ENCODE measurements at regions not wholly inside any gene's neighbourhood (a gene's known extent, or its start where the extent isn't known, plus 50 kb on each side); places are given as distances from the start of the nearest gene placed in this dataset.
"Not testable (repeated sequence)": the region's sequence is repeated elsewhere in the genome, so short reads cannot be mapped to it uniquely, and the experiment has no call there.

- no peak for DNase-seq
Observed at GRCh38 chr10:123323884-123324283, 169.7 kb downstream of the BUB3 start.

DNA sequence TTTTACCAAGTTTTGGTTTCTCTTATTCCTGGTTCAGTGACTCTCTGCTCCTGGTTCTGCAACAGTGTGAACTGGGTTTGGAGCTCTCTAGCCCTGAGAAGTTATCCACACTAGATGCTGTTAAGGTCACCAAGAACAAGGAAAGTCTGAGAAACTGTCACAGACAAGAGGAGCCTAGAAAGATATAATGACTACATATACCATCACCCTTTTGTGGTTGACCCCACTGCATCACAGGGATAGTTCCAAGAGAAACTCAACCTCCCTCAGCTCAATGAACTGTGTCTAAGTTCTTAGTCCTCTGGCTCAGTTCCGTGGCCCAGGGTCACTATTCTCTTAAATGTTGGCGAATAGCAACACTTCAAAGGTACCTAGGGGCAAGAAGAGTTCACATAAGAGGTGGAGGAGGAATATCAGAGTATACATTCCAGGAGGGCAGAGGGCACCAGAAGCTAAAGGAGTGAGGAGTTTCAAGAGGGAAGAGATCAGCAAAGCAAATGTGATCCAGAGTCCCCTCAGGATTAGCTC, 171.5 kb downstream of the BUB3 start:
- no peak for DNase-seq

GRCh38 chr10:123326674-123327073, 172.5 kb downstream of the BUB3 start:
- no peak for DNase-seq

- DNase-seq: no peak
Observed at GRCh38 chr10:123327450-123327849, 173.2 kb downstream of the BUB3 start.

- no peak for DNase-seq
Observed at GRCh38 chr10:123327896-123328295, 173.7 kb downstream of the BUB3 start.

DNA sequence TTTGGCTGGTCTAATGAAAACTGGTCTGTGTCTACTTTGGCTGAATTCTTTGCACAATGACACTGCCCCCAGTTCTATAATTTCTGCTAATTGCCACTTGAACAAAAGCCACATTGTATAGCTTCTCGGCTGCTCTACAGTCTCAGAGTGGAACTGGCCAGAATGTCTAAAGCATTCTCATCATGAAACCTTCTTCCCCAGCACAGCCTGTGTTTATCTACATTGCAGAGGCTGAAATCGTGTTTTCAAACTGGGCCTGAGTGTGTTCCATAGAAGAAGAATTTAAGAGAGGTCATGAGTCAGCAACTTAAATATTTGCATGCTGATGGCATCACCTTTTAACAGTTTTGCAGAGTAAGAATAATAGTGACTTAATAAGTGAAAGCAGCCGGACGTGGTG, 177.2 kb downstream of the BUB3 start:
- no peak for DNase-seq

- no peak for DNase-seq
Observed at GRCh38 chr10:123346581-123346980, 192.4 kb downstream of the BUB3 start.

DNA sequence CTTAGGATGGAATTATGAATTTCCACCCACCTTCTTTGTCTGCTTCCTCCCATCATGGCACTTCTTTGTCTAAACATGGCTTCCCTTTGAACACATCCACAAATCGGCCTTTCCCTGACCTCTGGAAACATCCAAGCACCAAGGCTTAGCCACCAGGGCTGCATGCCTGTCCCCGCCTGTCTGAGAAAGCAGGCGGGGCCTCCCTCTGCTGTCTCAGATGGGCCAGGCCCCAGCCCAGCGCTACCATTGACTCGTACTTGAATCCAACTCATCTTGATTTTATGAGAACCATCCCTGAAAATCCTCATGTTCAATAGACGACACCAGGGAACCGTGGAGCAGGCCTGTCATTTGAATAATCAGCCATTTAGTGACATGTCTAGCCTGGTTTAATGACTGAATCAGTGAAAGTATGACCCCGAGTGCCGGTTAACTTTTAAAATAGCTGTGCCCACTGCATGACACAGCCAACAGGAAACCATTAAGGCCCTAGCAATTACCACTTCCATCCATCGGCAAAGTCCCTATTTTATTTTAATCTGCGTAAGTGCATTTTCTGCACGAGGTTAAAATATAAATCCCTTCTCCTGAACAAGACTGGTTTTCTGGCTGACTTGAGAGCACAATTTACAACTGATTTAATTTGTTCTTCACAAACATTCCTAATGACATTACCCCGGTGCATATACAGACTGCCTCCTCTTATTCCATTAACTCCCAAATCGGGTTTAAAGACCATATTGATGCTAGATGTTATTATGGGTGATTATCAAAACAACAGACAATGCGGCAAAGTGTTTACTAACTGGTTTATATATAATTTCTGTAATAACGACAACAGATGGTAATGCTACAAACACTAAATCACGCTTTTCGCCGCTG, 194.7 kb downstream of the BUB3 start:
- DNase-seq: peak; percentile 87

GRCh38 chr10:123351715-123352114, 197.5 kb downstream of the BUB3 start:
- DNase-seq: no peak

DNA sequence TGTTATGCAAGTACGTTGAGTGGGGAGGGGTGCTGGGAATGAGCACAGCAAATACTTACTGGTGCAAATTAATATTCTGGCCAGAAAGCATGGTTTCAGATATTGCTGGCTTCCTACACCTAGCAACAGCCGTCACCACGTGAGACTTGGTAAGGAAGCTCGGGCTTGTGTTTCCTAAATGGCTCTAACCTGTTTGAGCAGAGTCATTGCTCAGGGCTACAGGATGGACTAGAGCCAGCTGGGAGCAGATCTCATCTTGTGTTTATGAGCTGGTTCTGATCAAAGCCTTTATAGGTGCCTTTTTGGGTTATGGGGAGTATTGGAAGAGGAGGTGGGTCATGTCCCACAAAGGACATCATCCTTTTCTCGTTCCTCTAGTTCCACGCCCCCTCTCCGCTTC, 200.3 kb downstream of the BUB3 start:
- no peak for DNase-seq

DNA sequence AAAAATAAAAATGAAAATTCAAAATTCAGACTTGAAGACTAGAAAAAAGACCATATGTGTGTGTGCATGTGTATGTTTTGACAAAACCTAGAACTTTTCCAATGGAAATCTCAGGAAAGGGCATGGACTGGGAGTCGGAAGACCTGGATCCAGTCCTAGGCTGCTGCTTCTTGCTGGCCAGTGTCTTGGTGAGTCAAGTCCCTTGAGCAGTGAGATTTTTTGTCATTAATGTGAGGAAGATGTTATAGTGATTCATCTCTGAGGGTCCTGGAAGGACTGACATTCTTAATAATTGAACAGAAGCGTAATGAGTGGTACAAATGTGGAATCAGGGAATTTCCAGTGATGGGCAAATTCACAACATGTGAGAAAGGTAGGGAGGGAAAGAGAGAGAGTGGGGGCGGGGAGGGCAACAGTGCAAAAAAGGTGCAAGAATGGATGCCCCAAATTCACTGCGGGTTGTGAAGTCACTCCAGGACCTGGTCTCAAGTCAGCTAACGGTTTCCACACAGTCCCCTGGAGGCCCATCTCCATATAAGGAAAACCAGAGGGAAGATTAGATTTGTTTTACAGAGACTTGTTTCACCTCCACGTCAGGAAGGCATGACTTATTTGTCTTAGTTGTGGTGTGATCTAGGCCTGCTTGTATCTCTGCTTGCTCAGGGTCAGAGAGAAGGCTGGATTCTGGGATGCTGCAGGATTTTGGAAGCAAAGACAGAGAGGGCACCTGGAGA, 201.7 kb downstream of the BUB3 start:
- DNase-seq: no peak

DNA sequence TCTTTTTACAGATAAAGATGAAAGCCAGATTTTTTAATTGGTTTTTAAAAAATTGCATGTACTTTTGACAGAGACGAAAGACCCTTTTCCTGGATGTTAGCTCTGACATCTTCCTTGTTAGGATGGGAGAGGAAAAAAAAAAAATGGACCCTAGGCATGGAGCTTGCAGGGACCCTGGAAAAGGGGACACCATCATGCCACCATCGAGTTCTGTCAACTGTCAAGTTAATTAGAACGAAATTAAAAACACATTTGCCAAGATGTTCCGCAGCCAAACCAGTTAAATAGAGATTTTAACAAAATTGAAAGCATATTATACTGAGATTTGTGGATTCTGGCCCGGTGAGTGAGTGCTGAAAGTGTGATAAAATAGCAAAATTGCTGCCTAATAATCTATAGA, 202.6 kb downstream of the BUB3 start:
- DNase-seq: no peak

DNA sequence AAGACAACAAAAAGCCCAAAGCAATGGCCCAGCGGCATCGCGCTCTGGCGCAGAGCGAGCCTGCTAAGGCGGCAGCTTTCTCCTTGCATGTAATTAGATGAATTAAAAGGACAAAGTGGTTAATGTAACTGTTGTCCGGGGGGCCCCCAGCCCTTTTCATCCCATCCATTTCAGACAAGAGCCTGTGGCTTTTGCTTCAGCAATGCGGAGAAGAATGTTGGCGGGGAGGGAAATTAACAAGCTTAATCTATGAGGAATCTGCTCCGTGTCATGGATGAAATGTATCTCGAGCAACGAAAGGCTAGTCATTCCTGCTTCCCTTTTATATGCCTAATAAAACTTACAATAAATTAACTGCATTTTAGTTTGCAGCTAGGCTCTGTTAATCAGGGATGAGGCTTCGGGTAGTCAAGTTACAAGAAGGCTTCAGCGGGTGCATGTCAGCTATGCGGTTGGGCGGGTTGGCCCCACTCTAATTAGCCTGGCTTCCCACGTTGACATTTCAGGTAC, 203.3 kb downstream of the BUB3 start:
- peak; percentile 37 for DNase-seq

DNA sequence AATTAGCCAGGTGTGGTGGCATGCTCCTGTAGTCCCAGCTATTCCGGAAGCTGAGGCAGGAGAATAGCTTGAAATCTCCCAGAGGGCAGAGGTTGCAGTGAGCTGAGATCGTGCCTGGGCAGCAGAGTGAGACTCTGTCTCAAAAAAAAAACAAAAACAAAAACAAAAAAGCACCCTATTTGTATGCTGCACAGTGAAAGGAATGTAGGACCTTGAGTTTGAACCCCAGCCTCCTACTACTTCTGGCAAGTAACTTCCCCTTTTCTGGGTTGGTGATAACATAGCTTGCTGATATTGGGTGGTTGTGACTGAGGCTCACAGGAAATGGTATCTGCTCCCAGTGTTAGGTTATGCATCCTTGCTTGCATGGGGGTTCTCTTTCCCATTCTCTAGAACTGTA, 205.3 kb downstream of the BUB3 start:
- no peak for DNase-seq

DNA sequence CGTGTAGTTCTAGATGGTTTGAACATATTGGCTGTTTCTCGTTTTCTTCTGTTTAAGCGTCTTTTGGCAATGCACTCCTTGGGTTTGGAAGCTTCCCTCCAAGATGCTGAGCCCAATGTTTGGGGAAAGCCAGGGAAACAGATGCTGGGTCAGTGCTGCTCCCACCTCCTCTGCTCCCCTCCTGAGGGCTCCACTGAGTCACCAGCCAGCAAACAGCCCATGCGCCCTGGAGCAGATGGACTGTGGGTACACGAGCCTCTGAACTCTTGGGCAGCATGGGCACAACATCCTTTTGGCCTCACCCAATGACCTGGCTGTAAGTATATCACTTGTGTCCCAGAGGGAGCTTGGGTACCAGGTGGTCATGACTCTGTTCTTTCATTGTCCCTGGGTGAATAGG, 207.6 kb downstream of the BUB3 start:
- DNase-seq: no peak

- no peak for DNase-seq
Observed at GRCh38 chr10:123367195-123367594, 213.0 kb downstream of the BUB3 start.

DNA sequence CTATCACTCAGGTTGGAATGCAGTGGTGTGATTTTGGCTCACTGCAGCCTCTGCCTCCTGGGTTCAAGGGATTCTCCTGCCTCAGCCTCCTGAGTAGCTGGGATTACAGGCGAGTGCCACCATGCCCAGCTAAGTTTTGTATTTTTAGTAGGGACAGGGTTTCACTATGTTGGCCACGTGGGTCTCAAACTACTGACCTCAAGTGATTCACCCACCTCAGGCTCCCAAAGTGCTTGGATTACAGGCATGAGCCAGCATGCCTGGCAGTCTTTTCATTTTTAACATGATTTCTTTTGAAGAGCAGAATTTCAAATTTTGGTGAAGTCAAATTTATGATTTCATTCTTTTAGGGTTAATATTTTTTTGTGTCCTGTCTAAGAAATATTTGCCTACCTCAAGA, 217.4 kb downstream of the BUB3 start:
- not testable (repeated sequence) for DNase-seq

DNA sequence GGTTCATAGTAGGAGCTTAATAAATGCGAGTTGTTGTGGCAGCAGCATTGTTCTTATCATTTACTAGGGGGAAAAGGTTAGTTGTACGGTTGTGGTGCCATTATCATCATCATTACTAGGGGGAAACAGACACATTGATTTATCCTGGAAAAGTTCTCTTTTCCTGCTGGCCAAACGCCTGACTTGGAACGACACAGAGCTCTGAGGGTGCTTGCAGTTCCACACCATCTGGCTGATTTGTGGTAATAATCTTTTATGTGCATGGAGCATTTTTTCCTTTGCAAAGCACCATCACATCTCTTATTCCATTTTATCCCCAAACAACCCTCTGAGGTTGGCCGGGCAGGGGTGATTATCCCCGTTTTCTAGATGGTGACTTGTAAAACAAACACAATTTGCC, 219.4 kb downstream of the BUB3 start:
- no peak for DNase-seq

- DNase-seq: no peak
Observed at GRCh38 chr10:123375097-123375496, 220.9 kb downstream of the BUB3 start.

GRCh38 chr10:123375738-123376137, 221.5 kb downstream of the BUB3 start:
- no peak for DNase-seq

DNA sequence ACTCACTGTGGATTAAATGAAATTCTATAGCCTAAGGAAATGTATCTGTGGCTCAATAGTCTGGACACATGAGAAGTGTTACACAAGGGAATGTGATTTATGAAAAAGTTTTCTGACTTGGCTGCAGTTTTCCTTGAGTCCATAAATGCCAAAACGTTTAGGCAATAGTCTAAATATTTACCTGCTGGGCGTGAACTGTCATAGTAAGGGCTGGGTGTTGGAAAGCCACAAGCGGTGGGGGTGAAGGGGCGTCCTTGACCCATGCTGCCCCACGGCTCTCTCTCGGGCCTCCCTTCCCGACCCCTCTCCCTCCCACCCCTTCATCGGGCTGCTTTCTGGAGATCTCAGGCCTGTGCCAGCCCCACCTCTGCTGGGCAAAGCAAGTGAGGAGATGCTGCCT, 223.7 kb downstream of the BUB3 start:
- DNase-seq: no peak

DNA sequence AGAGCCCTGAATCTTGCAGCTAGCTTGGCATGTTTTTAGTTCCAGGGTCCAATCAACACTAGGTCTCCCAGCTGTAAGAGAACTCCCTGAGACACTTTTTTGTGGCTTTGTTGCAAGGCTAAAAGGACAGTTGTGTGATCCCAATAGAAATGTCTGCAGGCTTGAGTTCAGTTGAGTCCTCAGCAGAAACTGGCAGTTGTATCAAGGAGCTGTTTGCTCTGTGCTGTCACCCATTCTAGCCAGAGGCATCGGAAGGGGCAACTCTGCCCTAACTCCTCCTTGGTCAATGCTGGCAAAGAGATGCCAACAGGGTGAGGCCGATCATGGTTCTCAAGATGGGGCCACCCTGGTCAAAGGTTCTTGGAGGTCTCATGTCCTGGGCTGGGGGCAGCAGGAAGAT, 224.1 kb downstream of the BUB3 start:
- DNase-seq: no peak

DNA sequence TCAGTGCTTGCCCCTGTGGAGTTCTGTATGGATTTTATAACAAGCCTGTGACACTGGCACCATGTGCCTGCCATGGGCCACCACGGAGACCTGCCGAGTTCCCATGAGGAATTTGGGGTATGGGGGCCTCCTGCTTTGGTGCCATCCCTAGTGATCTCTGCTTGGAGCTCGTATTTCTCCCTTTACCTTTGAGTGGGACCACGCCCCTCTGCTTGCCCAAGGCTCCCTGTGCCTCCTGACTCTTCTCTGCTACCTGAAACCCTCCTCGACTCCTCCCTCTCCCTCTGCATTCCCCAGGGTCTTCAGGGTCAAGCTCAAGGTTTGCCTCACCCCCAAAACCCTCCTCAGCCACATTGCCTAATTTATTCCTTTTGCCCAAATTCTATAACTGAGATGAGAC, 225.0 kb downstream of the BUB3 start:
- no peak for DNase-seq

Data from NCI-H82 (cell line).